PC-3 (cell line): ENCODE measurements at regions not wholly inside any gene's neighbourhood (a gene's known extent, or its start where the extent isn't known, plus 50 kb on each side); places are given as distances from the start of the nearest gene placed in this dataset.
A peak's percentile ranks its signal among the peaks of the same experiment; 100 is the strongest.

ENCODE experiments used
- ATAC-seq: fragments of 200-7000 bp; cut with Tn5 transposase; 2 replicates; pipeline ENCODE4 v1.9.1; 2020; ENCODE audit warnings: mild to moderate bottlenecking, moderate library complexity
- BruUV-seq: library from RNA; stranded (reverse); fragments of 400-500 nt; replicated peaks from 2 replicates; lab custom pipeline; 2021; lab: Mats Ljungman, UMichigan
- CTCF ChIA-PET: fragments of 300-600 bp; sonication (Branson Sonifier 250); formaldehyde crosslinking; loops from one replicate; lab custom pipeline; 2022; ENCODE audit warnings: antibody characterized with exemption; lab: Charles Lee
- POLR2A ChIA-PET: fragments of 300-600 bp; sonication (Branson Sonifier 250); formaldehyde crosslinking; loops from one replicate; lab custom pipeline; 2022; ENCODE audit warnings: antibody characterized with exemption; ENCODE audit not compliant: unreplicated experiment; lab: Charles Lee
- DNase-seq: peaks from one replicate; pipeline ENCODE4 v3.0.0-alpha.2; 2015
- H2AFZ ChIP-seq: fragments of 300-600 bp; sonication (generic); 2 replicates; pipeline ENCODE4 v1.6.0; 2016; ENCODE audit warnings: antibody characterized with exemption, low read length
- H3F3A ChIP-seq: fragments of 300-600 bp; sonication (generic); one replicate; pipeline ENCODE4 v1.6.0; 2017; ENCODE audit warnings: antibody characterized with exemption, low read length, control low read depth, mild to moderate bottlenecking; ENCODE audit not compliant: unreplicated experiment
- H3K27ac ChIP-seq: fragments of 300-600 bp; sonication (generic); 2 replicates; pipeline ENCODE4 v1.5.1; 2016; ENCODE audit warnings: mild to moderate bottlenecking, low read length
- H3K27me3 ChIP-seq: fragments of 300-600 bp; sonication (generic); 2 replicates; pipeline ENCODE4 v1.6.1; 2016; ENCODE audit warnings: low read length, mixed read lengths
- H3K36me3 ChIP-seq: fragments of 300-600 bp; sonication (generic); 2 replicates; pipeline ENCODE4 v1.6.1; 2016; ENCODE audit warnings: low read depth, mixed run types, low read length, mixed read lengths
- H3K4me1 ChIP-seq: fragments of 300-600 bp; sonication (generic); 2 replicates; pipeline ENCODE4 v1.5.1; 2016; ENCODE audit warnings: low read length; ENCODE audit not compliant: insufficient read depth
- H3K4me2 ChIP-seq: fragments of 300-600 bp; sonication (generic); 2 replicates; pipeline ENCODE4 v1.6.0; 2016; ENCODE audit warnings: low read length
- H3K4me3 ChIP-seq: fragments of 300-600 bp; sonication (generic); 2 replicates; pipeline ENCODE4 v1.5.1; 2016; ENCODE audit warnings: mild to moderate bottlenecking, low read length, mixed read lengths
- H3K79me2 ChIP-seq: fragments of 300-600 bp; sonication (generic); 2 replicates; pipeline ENCODE4 v1.6.1; 2017; ENCODE audit warnings: low read length, mixed read lengths
- H3K9ac ChIP-seq: fragments of 300-600 bp; sonication (generic); 2 replicates; pipeline ENCODE4 v1.6.0; 2016; ENCODE audit warnings: mild to moderate bottlenecking, low read length
- H3K9me2 ChIP-seq: fragments of 300-600 bp; sonication (generic); replicated peaks from 2 replicates; pipeline ENCODE4 v1.6.1; 2016; ENCODE audit warnings: mixed run types, low read length, mixed read lengths
- H3K9me3 ChIP-seq: fragments of 300-600 bp; sonication (generic); 2 replicates; pipeline ENCODE4 v1.6.1; 2016; ENCODE audit warnings: low read length, mixed read lengths
- H4K20me1 ChIP-seq: fragments of 300-600 bp; sonication (generic); 2 replicates; pipeline ENCODE4 v1.6.1; 2016; ENCODE audit warnings: low read length, mixed read lengths
- CTCF ChIP-seq: fragments of 300-600 bp; sonication (generic); conservative IDR thresholded peaks from 2 replicates; pipeline ENCODE4 v1.5.1; 2017; ENCODE audit warnings: antibody characterized with exemption, low read depth, mild to moderate bottlenecking, low read length
- EZH2 ChIP-seq: fragments of 300-600 bp; sonication (generic); IDR thresholded peaks from one replicate; pipeline ENCODE4 v1.6.1; 2017; ENCODE audit warnings: antibody characterized with exemption, mild to moderate bottlenecking, low read length; ENCODE audit not compliant: unreplicated experiment
- EZH2phosphoT487 ChIP-seq: fragments of 300-600 bp; sonication (generic); IDR thresholded peaks from 2 replicates; pipeline ENCODE4 v1.6.1; 2018; ENCODE audit warnings: mild to moderate bottlenecking, antibody characterized with exemption, low read length, borderline replicate concordance
- intact Hi-C: fragments of 100-400 bp; cut with micrococcal nuclease; formaldehyde crosslinking; loops from 2 replicates; pipeline ENCODE4 v1.9.0; 2023

DNA sequence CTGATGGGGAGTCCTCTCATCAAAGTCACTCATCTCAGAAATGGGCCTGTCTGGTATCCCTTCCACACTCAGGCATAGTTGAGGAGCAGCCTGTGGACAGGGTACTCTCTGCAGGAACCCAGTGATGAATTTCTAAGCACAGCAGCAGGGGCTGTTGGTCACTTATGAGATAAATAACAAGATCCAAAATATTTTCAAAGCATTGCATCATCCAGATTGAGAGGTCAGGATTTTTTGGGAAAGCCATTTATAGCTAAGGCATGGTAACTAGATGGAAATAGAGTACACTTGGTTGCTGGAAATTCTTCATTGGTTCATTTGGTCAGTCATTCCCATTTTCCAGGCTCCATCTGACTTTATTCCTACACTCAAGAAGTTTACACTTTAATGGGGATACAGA is 246.8 kb upstream of the RAI14 start:
- Histone ChIP-seq H3K9me2 (no peaks in the 10 kb centered on the region; the same call in 1 of the 2 replicates), H3F3A (no peaks in the 10 kb centered on the region), H2AFZ (no peak overlapping the region), H3K4me1 (peaks cover 30% of the 10 kb centered on the region), H3K4me2 (no peak overlapping the region), H4K20me1 (no peaks in the 10 kb centered on the region), H3K27me3 (no peaks in the 10 kb centered on the region), H3K36me3 (no peaks in the 10 kb centered on the region), H3K9me3 (no peaks in the 10 kb centered on the region), H3K9ac (no peak overlapping the region), H3K4me3 (no peak overlapping the region), H3K79me2 (no peaks in the 10 kb centered on the region), H3K27ac (no peak overlapping the region)
- CTCF ChIA-PET = no interaction called here
- BruUV-seq = no TSS peak
- DNase-seq = no peak
- intact Hi-C loops = no loop called here
- no peak for ATAC-seq
- POLR2A ChIA-PET = no interaction called here
- TF ChIP-seq EZH2phosphoT487 = no peak
- no peak for TF ChIP-seq CTCF
- TF ChIP-seq EZH2 = no peak

DNA sequence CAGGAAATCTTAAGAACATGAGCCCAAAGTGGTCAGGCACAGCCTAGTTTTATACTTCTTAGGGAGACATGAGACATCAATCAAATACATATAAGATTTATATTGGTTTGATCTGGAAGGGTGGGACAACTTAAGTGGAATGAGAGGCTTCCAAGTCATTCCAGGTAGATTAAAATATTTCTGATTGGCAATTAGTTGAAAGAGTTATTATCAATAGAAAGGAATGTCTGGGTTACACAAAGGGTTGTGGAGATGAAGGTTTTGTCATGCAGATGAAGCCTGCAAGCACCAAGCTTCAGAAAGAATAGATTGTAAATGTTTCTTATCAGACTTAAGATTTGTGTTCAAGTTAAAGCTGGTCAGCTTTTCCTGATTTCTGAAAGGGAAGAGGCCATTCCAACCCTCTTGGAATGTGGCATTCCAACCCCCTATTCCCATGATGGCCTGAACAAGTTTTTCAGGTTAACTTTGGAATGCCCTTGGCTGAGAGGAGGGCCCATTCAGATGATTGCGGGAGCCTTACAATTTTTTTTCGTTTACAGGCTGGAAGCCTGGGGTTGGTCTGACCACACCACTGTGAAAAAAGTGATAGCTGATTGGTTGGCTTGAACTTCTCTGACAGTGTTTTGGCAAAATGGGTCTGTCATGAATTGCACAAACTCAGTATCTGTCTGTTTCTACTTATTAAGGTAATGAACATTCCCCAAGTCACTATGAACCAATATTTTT is 245.6 kb upstream of the RAI14 start:
- Histone ChIP-seq H3K36me3 (no peaks in the 10 kb centered on the region), H3F3A (no peaks in the 10 kb centered on the region), H3K9ac (no peak overlapping the region), H3K27ac (no peak overlapping the region), H3K4me1 (peaks cover 30% of the 10 kb centered on the region), H3K9me2 (no peaks in the 10 kb centered on the region; the same call in 1 of the 2 replicates), H3K4me3 (no peak overlapping the region), H4K20me1 (no peaks in the 10 kb centered on the region), H3K79me2 (no peaks in the 10 kb centered on the region), H3K4me2 (no peak overlapping the region), H3K27me3 (no peaks in the 10 kb centered on the region), H3K9me3 (no peaks in the 10 kb centered on the region), H2AFZ (no peak overlapping the region)
- ATAC-seq (no peak), DNase-seq (peak; percentile 42)
- intact Hi-C loops = no loop called here
- CTCF ChIA-PET = no interaction called here
- POLR2A ChIA-PET = no interaction called here
- TF ChIP-seq CTCF = no peak
- BruUV-seq = no TSS peak

DNA sequence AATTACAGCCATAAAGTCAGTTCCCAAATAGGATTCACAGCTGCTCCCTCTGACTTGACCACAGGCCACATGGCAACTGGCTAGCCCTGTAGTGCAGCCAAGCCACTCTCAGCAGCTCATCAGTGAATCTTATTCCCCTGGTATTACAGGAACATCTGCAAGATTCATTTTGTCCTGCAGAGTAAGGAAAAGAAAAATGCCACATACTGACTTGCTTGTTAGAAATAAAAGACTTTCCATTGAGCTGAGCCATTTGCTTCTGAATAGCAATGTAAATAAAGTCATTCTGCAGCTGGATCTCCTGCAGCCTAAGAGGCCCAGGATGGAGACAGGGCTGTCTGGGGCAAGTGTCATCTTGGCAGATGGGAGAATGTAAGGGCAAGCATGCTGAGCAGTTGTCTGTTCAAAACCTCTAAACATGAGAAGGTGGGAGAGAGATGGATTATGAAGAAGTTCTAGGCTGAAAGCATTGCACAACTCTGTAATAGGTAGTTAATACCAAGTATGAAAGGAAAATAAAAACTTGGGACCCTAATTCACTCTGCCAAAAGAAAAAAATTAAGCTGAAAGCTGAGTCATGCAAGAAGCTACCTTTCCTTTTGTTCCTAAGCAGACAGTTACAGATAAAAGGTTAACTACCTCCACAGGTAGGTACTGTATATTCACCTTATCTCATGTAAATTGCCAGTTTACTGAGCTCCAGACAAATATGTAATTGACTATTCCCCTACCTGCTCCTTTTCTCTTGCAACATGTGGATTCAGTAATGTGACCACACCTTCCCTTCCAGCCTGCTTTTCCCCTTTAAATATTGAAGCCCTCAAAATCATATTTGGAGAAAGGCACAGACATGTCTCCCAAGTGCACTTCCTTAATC is 244.4 kb upstream of the RAI14 start:
- no TSS peak for BruUV-seq
- no peak overlapping the region for H3K9ac ChIP-seq
- intact Hi-C loops = no loop called here
- ChIA-PET POLR2A (no interaction called here), CTCF (no interaction called here)
- no peak overlapping the region for H3K4me2 ChIP-seq
- peaks cover 30% of the 10 kb centered on the region for H3K4me1 ChIP-seq
- H3K9me2 ChIP-seq = no peaks in the 10 kb centered on the region; the same call in 1 of the 2 replicates
- no peaks in the 10 kb centered on the region for H3K79me2 ChIP-seq
- H2AFZ ChIP-seq = no peak overlapping the region
- no peak overlapping the region for H3K27ac ChIP-seq
- ATAC-seq (no peak), DNase-seq (no peak)
- no peaks in the 10 kb centered on the region for H3K27me3 ChIP-seq
- no peaks in the 10 kb centered on the region for H3F3A ChIP-seq
- no peaks in the 10 kb centered on the region for H3K9me3 ChIP-seq
- H3K4me3 ChIP-seq = no peak overlapping the region
- H4K20me1 ChIP-seq = no peaks in the 10 kb centered on the region
- H3K36me3 ChIP-seq = no peaks in the 10 kb centered on the region
- TF ChIP-seq EZH2phosphoT487 (no peak), CTCF (no peak), EZH2 (no peak)
